GM21367 (cell line): ENCODE measurements at regions not wholly inside any gene's neighbourhood (a gene's known extent, or its start where the extent isn't known, plus 50 kb on each side); places are given as distances from the start of the nearest gene placed in this dataset.
"Not testable (repeated sequence)": the region's sequence is repeated elsewhere in the genome, so short reads cannot be mapped to it uniquely, and the experiment has no call there.

Experiments
- ATAC-seq: cut with Tn5 transposase; IDR thresholded peaks from one replicate; pipeline ENCODE4 v1.9.1; 2021; ENCODE audit not compliant: unreplicated experiment

DNA sequence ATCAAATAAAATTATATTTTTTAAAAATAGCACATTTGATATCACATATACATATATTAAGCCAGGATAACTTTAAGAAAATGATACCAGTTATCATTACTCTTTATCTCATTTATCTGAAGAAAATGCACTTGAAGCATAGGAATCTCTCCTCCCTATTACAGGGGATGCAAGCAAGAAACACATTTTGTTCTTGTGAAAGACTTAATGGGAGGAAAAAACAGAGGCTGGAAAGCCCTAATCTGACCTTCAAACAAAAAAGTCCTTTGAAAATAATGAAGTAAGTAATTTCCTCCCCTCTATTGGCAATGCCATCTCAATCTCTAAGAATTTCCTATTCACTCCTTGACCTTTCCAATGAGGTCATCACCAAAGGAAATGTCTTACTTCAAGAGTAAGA, 1012.6 kb upstream of the ADAMTS5 start:
- not testable (repeated sequence) for ATAC-seq

DNA sequence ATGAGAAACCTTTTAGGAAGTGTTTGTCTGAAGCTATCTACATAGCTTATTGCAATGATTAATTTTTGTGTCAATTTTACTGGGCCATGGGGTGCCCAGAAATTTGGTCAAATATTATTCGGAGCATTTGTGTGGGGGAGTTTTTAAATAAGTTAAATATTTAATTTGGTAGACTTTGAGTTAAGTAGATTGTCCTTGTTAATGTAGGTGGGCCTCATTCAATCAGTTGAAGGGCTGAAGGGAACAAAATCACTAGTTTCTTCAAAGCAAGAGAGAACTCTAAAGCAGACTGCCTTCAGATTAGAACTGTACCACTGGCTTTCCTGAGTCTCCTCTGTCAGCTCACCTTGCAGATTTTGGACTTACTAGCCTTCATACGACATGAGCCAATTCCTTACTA, 1008.6 kb upstream of the ADAMTS5 start:
- no peak for ATAC-seq

DNA sequence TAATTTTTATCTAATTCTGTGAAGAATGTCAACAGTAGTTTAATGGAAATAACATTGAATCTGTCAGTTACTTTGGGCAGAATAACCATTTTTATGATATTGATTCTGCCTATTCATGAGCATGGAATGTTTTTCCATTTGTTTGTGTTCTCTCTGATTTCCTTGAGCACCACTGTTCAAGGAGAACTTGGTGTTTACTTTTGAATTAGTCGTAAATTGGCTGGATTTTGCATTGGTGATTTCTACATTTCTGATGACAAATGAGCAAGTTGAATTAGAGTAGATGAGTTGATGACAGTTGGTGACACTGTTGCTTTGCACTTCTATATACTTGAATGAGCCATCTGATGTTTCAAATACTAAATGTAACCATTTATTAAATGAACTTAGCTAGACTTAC, 1007.3 kb upstream of the ADAMTS5 start:
- ATAC-seq, result not testable (repeated sequence)

DNA sequence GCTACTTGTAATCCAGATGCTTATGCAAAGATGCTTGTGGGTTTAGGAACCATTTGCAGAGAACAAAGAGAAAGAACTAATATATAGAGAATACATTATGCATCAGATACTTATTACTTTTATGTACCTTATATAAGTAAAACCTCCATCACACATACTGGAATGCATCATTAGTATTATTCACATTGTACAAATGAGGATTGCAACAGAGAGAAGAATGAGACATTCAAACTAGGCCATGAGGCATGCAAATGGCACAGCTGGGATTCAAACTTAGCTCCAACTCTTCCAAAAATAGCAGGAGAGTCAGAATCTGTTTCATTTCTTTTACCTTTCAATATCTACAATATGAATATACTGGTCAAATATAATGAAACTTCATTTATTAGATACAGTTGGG, 1001.4 kb upstream of the ADAMTS5 start:
- not testable (repeated sequence) for ATAC-seq

DNA sequence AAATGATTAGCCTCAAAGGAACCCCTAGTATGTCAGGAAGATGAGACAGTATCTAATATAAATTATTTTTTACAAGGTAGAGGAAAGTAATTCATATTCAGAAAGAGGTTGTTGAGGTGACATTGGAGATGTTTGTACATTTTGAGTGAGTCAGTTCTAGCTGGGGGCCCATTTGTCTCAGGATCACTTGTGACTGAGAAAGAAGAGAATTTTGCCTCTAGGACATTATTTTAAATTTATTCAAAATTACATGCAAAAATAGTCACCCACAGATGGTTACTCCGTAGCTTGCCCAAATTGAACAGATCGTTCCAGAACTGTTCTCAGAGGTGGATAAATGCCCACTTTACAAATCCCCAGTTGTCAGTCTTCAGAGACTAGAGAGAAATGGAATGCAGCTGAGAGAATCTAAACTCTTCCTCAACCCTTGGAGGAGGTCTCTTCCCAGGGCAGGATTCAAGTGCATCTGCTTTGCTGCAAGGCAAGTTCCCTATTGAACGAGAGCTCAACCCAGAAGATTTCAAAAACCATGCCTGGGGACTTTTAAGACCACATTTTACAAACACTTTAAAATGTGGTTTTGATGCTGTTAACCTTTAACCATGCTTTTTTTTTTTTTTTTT, 987.8 kb upstream of the ADAMTS5 start:
- no peak for ATAC-seq

DNA sequence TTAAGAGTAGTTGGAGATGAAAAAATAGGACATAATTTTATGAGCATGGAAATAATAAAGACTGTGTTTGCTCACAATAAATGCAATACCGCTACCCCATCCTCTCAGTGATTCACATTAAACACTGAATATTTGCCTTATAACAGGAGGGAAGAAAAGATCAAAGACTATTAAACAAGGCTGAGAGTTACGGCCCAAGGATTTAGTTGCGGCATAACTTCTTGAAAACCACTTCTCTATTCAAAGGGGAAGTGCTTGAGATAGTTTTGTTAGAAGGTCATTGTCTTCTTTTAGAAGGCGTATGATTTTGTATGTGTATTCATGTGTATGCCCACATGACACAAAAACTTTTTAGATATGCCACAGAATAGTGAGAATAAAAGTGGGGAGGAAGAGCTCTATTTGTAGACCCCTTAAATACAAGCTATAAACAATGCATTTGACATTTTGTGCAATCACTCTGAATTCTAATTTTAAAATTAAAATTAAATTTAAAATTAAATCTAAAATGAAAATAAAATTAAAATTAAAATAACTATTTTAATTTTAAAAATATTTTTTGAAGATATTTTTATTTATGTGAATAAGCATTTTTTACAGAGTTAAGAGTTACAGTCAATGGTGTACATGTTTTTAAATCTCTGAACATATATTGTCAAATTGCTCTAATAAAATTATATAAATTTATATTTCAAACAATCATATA, 986.6 kb upstream of the ADAMTS5 start:
- no peak for ATAC-seq

DNA sequence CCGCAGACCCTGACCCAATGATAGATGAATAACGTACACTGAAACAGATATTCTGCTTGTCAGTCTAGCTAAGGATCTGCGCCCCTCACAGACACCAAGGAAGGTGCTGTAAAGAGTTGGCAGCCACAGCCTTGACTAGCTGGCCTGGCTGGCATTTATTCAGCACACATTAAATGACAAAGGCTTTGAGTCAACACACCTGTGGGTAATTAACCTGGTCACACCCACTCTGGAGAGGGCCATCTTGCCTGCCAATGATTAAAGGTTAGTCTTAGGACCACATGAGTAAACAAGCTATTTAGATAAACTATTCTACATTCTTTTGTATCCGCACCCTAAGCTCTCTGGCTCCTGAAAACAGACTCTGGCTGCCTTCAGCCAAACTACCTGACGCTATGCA, 982.2 kb upstream of the ADAMTS5 start:
- ATAC-seq, result not testable (repeated sequence)

DNA sequence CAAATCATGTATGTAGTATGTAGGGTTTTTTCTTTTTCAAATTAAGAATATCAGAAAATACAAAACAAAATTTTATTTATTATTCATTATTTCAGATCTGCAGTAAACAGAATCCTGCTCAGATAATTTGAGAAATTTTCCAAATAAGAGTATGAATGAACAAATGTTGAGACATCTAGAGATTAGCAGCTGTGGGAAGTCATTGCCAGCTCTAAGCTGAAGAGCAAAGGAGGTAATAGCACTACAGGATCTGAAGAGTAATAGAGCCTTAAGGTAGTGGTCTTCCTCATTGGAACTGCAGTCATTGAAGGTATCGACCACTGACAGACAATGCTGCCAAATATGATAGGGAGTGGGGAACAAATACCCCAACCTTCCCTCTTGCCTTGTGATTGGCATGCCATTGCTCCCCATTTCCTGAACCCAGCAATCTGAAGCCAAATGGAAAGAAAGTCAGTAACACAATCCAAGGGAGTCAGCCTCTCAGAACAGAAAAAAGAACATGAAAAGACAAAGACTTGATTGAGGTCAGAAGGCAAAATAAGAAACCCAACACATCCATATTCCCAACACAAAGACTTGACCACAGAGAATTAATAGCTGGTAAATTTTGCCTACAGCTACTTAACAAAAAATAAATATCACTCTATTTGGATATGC, 963.4 kb upstream of the ADAMTS5 start:
- ATAC-seq, result not testable (repeated sequence)

DNA sequence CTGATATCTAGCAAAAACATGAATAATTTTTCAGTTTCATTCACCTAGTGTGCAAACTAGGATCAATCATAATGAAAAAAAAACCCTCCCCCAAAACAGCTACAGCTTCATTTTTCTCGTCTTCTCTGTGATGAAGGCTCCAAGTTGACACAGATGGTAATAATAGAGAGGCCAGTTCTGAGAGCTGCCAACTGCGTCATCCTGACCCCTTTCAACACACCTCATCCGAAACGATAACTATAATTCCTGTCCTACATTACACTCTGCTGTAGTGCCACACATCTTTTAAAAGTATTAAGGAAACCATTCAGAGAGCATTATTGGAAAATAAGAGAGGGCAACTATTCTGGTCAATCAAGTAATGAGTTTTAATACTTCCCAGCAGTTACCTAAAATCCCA, 962.3 kb upstream of the ADAMTS5 start:
- not testable (repeated sequence) for ATAC-seq

DNA sequence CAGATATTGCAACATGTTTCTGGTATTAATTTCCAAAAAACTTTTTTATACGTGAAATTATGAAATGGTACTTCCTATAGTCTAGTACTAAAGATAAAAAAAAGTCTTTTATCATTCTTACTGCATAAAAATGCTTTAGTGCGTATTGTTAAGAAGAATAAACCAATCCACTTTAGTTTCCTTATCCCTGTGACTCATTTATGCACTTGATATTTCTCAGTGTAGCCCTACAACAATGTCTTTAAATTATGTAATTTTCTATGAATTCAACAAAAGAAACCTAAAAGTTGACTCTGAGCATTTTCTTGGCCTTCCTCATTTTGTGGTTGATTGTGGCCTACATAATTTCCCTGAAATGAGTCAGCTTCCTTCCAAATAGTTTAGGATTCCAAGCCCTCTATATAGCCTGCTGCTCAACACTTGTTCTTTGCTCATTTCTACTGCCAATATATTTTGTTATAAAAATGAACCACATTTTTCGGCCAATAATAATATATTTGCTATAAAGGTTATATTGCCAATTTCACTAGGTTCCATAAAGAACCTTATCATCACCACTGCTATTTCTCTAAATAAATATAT, 961.7 kb upstream of the ADAMTS5 start:
- not testable (repeated sequence) for ATAC-seq

DNA sequence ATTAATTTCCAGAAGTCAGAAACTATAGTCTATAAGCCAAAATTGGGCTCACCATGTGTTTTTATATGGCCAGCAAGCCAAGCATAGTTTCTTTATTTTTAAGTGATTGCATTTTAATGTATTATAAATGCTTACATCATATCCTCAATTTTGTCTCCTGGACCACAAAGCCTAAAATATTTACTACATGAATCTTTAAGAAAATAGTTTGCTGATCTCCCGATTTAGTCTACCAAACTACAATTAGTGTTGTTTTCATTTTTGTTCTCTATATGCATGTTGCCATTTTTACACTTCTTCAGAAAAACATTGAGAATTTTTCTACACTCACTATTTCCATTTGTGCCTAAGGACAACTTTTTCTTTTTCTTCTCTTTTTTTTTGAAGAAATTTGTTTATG, 954.5 kb upstream of the ADAMTS5 start:
- not testable (repeated sequence) for ATAC-seq

DNA sequence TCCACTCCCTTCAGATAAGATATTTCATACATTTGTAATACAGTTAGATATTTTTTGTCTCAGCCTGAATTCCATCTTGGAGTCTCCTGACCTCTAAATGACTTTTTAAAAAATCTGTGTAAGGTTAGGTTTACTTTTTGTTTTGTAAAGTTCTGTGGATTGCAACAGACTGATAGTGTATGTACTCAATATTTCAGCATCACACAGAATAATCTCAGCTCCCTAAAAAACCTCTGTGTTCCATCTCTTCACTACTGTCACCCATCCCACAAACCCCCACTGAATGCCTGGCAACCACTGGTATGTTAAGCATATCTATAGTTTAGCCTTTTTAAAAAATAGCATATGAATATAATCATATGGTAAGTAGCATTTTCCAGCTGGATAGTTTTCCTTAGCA, 951.1 kb upstream of the ADAMTS5 start:
- ATAC-seq, result not testable (repeated sequence)

DNA sequence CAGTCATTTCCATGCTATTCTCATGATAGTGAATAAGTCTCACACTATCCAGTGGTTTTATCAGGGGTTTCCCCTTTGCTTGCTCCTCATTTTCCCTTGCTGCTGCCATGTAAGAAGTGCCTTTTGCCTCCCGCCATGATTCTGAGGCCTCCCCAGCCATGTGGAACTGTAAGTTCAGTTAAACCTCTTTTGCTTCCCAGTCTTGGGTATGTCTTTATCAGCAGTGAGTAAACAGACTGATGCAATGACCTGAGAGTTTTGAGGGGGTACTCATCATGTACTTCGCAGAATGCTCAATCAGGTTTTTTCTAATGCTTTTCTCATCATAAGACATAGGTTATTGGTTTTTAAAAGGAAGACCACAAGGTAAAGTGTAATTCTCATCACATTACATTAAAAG, 949.4 kb upstream of the ADAMTS5 start:
- not testable (repeated sequence) for ATAC-seq

DNA sequence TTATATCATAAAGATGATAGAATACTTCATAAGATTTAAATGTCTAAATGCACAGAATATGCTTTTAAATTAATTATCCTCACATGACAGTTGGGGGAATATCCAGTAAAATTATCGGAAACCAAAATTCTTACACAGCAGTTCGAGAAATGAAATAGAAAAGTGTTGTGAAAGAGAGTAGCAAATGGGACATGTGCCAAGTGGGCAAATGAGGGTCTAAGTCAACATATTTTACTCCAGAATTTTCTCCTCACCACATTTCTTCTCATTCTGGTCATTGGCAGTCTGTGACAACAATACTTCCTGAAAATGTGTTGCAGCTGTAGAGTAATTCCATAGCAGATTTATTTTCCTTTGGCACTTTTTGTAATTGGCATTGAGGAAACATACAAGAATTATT, 945.2 kb upstream of the ADAMTS5 start:
- ATAC-seq, result not testable (repeated sequence)

DNA sequence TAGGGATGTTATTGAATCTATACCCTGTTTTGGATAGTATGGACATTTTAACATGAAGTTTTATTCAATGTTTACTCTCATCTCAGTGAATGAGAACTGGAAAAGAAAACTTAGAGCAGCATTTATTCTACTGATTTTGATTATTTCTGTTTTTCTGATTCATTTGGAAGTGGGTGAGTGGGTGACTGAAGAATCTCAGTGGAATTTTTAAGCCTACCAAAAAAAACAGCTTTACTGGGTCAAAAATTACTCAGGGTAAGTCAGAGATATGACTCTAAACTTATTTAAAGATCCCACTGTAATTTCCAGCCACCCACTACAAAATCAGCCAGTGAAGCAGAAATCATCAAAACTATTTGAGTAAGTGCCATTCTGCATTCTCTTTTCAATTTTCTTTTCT, 942.6 kb upstream of the ADAMTS5 start:
- ATAC-seq, result not testable (repeated sequence)

DNA sequence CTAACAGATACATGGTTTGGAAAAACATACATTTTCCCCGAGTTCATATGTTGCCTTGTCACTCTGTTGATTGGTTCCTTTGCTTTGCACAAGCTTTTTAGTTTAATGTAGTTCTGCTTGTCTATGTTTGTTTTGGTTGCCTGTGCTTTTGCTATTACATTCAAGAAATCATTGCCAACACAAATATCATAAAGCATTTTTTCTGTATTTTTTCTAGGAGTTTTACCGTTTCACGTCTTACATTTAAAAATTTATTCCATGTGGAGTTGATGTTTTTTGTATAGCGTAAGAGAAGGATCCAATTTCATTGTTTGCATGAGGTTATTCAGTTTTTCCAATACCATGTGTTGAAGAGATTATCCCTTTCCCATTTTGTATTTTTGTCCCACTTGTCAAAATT, 941.9 kb upstream of the ADAMTS5 start:
- ATAC-seq, result not testable (repeated sequence)

DNA sequence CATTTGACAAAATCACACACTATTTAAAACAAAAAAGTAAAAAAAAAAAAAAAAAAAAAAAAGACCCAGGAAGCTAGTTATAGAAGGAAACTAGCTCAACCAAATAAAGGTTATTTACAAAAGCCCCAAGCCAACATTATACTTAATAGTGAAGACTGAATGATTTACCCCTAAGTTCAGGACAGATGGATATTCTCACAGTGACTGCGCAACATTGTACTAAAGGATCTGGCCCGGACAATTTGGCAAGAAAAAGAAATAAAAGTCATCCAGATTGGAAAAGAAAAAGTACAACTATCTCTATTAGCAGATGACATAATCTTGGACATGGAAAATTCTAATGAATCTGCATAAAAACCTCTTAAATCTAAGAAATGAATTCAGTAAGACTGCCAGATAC, 936.0 kb upstream of the ADAMTS5 start:
- ATAC-seq, result not testable (repeated sequence)

DNA sequence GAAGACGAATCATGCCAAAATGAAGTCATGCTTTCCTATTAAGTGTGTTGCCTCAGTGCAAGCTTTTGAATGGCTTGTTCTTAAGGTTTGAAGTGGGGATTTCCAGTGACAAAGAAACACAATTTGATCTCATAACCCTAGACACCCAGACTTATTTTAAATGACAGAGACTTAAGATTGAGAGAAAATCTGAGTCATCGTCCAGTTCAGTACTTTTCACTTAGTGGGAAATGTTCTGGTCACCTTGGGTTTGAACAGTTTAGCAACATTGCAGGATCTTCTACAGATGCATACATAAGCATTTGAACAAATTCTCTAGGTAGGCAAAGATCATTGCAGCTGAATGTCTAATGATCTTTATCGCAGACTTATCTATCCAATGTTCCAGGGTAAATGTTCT, 926.7 kb upstream of the ADAMTS5 start:
- ATAC-seq, result not testable (repeated sequence)

DNA sequence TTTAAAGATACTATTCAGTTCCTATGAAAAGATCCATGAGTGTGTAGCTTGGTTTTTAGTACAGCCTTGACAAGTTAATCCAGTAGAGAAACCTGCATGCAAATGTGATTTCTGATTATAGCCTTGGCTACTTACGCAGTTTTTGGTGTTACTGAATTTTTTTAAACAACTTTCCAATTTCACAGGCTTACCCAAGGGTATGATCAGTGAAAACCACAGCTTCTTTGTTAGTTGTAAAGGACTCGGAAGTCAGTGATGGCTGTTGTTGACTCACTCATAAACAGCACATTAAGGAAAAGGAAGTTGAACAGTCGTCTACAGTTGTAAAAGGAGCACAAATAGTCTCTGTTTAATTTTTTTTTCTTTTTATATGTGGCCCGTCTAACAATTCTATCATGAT, 924.6 kb upstream of the ADAMTS5 start:
- ATAC-seq, result not testable (repeated sequence)

DNA sequence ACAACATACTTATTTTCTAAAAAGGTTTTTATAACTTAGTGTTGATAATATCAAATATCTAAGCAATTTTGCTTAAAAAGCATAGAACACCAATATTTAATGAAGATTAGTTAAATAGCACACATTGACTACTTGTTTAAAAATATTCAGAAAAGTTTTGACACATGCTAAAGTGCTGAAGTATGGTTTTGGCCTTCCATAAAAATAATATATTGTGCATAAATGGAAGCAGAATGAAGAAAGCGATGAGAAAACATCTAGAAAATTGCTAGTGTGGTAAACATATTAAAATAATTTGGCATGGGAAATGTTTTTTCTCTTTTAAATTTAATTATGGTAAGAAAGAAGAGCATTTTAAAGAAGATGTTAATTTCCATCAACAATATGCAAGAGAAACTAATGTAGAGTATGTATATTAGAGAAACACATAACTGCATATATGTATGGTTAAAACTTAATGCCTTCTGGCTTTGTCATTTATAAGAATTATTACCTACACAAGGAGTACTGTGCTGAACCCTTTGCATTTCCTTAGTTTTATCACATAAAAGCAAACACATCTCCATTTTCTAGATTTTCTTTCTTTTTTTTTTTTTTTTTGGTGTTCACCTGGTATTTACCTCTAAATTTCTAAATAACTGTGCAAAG, 921.0 kb upstream of the ADAMTS5 start:
- not testable (repeated sequence) for ATAC-seq

DNA sequence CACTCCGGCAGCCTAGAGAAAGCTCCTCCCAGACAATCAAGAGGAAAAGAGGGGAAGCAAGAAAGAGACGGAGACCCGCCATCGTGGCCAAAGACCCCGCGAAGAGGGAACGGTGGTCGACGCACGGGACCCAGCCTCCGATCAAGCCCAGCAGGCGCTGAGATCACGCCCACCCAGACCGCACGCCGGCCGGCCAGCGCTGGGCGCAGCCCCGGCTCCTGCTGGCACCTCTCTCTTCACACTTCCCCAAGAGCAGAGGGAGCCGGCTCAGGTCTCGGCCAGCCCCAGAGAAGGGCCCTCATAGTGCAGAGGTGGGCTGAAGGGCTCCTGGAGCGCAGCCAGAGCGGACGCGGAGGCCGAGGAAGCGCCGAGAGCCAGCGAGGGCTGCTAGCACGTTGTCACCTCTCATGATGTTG, 918.4 kb upstream of the ADAMTS5 start:
- no peak for ATAC-seq
